ENCODE measurements at regions not wholly inside any gene's neighbourhood (a gene's known extent, or its start where the extent isn't known, plus 50 kb on each side); places are given as distances from the start of the nearest gene placed in this dataset.

- TF ChIP-seq CTCF (IDR thresholded peaks at IDR 0.05; ENCODE audit: partially characterized antibody, unreplicated experiment) = no peak
- Mint-ChIP-seq H3K27ac (ENCODE audit: unreplicated experiment) (no peak overlapping the region), H3K27me3 (ENCODE audit: unreplicated experiment) (peaks cover 2% of the 10 kb centered on the region), H3K9me3 (ENCODE audit: unreplicated experiment) (no peaks in the 10 kb centered on the region), H3K4me1 (ENCODE audit: low read depth, unreplicated experiment) (no peaks in the 10 kb centered on the region), H3K36me3 (ENCODE audit: unreplicated experiment) (no peaks in the 10 kb centered on the region), H3K4me3 (ENCODE audit: unreplicated experiment) (no peak overlapping the region)
- no peak for DNase-seq
These were observed 55.9 kb upstream of the LOC128125822 start for GRCh38 chr6:63516186-63516944.

GRCh38 chr6:63517221-63517620 is 55.1 kb upstream of the LOC128125822 start:
- Mint-ChIP-seq H3K27me3 (ENCODE audit: unreplicated experiment) (peaks cover 2% of the 10 kb centered on the region), H3K36me3 (ENCODE audit: unreplicated experiment) (no peaks in the 10 kb centered on the region), H3K9me3 (ENCODE audit: unreplicated experiment) (no peaks in the 10 kb centered on the region), H3K4me3 (ENCODE audit: unreplicated experiment) (no peak overlapping the region), H3K27ac (ENCODE audit: unreplicated experiment) (no peak overlapping the region), H3K4me1 (ENCODE audit: low read depth, unreplicated experiment) (no peaks in the 10 kb centered on the region)
- DNase-seq = no peak
- no peak for TF ChIP-seq CTCF (IDR thresholded peaks at IDR 0.05; ENCODE audit: partially characterized antibody, unreplicated experiment)

- DNase-seq = no peak
- no peak for TF ChIP-seq CTCF (IDR thresholded peaks at IDR 0.05; ENCODE audit: partially characterized antibody, unreplicated experiment)
- no peaks in the 10 kb centered on the region for H3K4me1 Mint-ChIP-seq (ENCODE audit: low read depth, unreplicated experiment)
- H3K36me3 Mint-ChIP-seq (ENCODE audit: unreplicated experiment) = no peaks in the 10 kb centered on the region
- peaks cover 2% of the 10 kb centered on the region for H3K27me3 Mint-ChIP-seq (ENCODE audit: unreplicated experiment)
- H3K9me3 Mint-ChIP-seq (ENCODE audit: unreplicated experiment) = no peaks in the 10 kb centered on the region
- H3K4me3 Mint-ChIP-seq (ENCODE audit: unreplicated experiment) = no peak overlapping the region
- H3K27ac Mint-ChIP-seq (ENCODE audit: unreplicated experiment) = no peak overlapping the region
These were observed 50.6 kb upstream of the LOC128125822 start for GRCh38 chr6:63521475-63522210.

Measured in glutamatergic neuron (in vitro differentiated cells).